ENCODE measurements at regions not wholly inside any gene's neighbourhood (a gene's known extent, or its start where the extent isn't known, plus 50 kb on each side); places are given as distances from the start of the nearest gene placed in this dataset.

GRCh38 chr13:85266331-85266730 lies 532.9 kb downstream of the SLITRK6 start:
- TF ChIP-seq GATA2 (IDR thresholded peaks at IDR 0.05; ENCODE audit: low read depth, low read length): no peak
- no peak for TF ChIP-seq GATA3 (IDR thresholded peaks at IDR 0.05; ENCODE audit: low read depth, low read length)
